IMR-90 (cell line): ENCODE measurements at regions not wholly inside any gene's neighbourhood (a gene's known extent, or its start where the extent isn't known, plus 50 kb on each side); places are given as distances from the start of the nearest gene placed in this dataset.

Source experiments
- ATAC-seq: fragments of 200-7000 bp; cut with Tn5 transposase; 2 replicates; pipeline ENCODE4 v1.9.1; 2020; ENCODE audit warnings: low read depth, mild to moderate bottlenecking, moderate library complexity
- BruUV-seq: library from RNA; stranded (reverse); fragments of 400-500 nt; replicated peaks from 2 replicates; lab custom pipeline; 2021; lab: Mats Ljungman, UMichigan
- CTCF ChIA-PET: fragments of 300-600 bp; formaldehyde crosslinking; extraction: SDS; loops from one replicate; lab custom pipeline; 2021; ENCODE audit warnings: antibody characterized with exemption; lab: Yijun Ruan, JAX
- POLR2A ChIA-PET: fragments of 300-600 bp; sonication (Branson Sonifier 250); formaldehyde crosslinking; loops from one replicate; lab custom pipeline; 2022; ENCODE audit warnings: antibody characterized with exemption; ENCODE audit not compliant: unreplicated experiment; lab: Charles Lee
- DNase-seq: peaks from one replicate; pipeline ENCODE4 v3.0.0; 2013
- H2AFZ ChIP-seq: replicated peaks from 2 replicates; pipeline ENCODE3; 2013; ENCODE audit warnings: low read length, mild to moderate bottlenecking; ENCODE audit not compliant: poor library complexity
- H2AK5ac ChIP-seq: 2 replicates; pipeline ENCODE4 v1.6.1; 2013; ENCODE audit warnings: low read depth, low read length, inconsistent platforms
- H2AK9ac ChIP-seq: replicated peaks from 2 replicates; pipeline ENCODE3; 2013; ENCODE audit warnings: mild to moderate bottlenecking, low read depth, low read length, moderate library complexity; ENCODE audit not compliant: poor library complexity
- H2BK120ac ChIP-seq: 2 replicates; pipeline ENCODE4 v1.6.1; 2013; ENCODE audit warnings: low read depth, low read length, inconsistent platforms
- H2BK15ac ChIP-seq: 3 replicates; pipeline ENCODE4 v1.6.1; 2013; ENCODE audit warnings: low read depth, low read length, inconsistent platforms
- H2BK20ac ChIP-seq: 2 replicates; pipeline ENCODE4 v1.6.1; 2013; ENCODE audit warnings: low read depth, mild to moderate bottlenecking, inconsistent platforms, low read length, moderate library complexity
- H2BK5ac ChIP-seq: 2 replicates; pipeline ENCODE4 v1.6.1; 2013; ENCODE audit warnings: mild to moderate bottlenecking, low read depth, low read length, inconsistent platforms; ENCODE audit not compliant: poor library complexity, severe bottlenecking
- H3K14ac ChIP-seq: replicated peaks from 2 replicates; pipeline ENCODE4 v1.6.1; 2013; ENCODE audit warnings: low read depth, low read length, inconsistent platforms
- H3K18ac ChIP-seq: 2 replicates; pipeline ENCODE4 v1.6.1; 2013; ENCODE audit warnings: low read depth, low read length, control low read depth
- H3K23ac ChIP-seq: 2 replicates; pipeline ENCODE4 v1.6.1; 2013; ENCODE audit warnings: low read depth, low read length, inconsistent platforms
- H3K27ac ChIP-seq: 2 replicates; pipeline ENCODE4 v1.5.1; 2013; ENCODE audit warnings: mild to moderate bottlenecking, control low read depth, low read length; ENCODE audit not compliant: insufficient read depth
- H3K27me3 ChIP-seq: 2 replicates; pipeline ENCODE4 v1.6.1; 2013; ENCODE audit warnings: low read length; ENCODE audit not compliant: control insufficient read depth, insufficient read depth
- H3K36me3 ChIP-seq: 2 replicates; pipeline ENCODE4 v1.6.1; 2013; ENCODE audit warnings: low read length, mixed read lengths; ENCODE audit not compliant: control insufficient read depth, insufficient read depth
- H3K4ac ChIP-seq: 2 replicates; pipeline ENCODE4 v1.6.1; 2013; ENCODE audit warnings: low read depth, low read length, inconsistent platforms
- H3K4me1 ChIP-seq: 2 replicates; pipeline ENCODE4 v1.6.1; 2013; ENCODE audit warnings: low read length, mixed read lengths; ENCODE audit not compliant: control insufficient read depth, insufficient read depth
- H3K4me2 ChIP-seq: 2 replicates; pipeline ENCODE4 v1.6.1; 2013; ENCODE audit warnings: low read depth, mild to moderate bottlenecking, control low read depth, low read length, moderate library complexity
- H3K4me3 ChIP-seq: 2 replicates; pipeline ENCODE4 v1.5.1; 2013; ENCODE audit warnings: low read depth, mild to moderate bottlenecking, control low read depth, low read length, moderate library complexity; ENCODE audit not compliant: insufficient read depth
- H3K56ac ChIP-seq: 2 replicates; pipeline ENCODE4 v1.6.1; 2013; ENCODE audit warnings: low read length, inconsistent platforms; ENCODE audit not compliant: insufficient read depth; ENCODE audit errors: extremely low read depth
- H3K79me1 ChIP-seq, 2 experiments: 2 replicates each; pipeline ENCODE4 v1.6.1; 2013; ENCODE audit warnings: low read length in 2 of 2, inconsistent platforms in 1 of 2, low read depth in 1 of 2
- H3K9ac ChIP-seq: 2 replicates; pipeline ENCODE4 v1.6.1; 2013; ENCODE audit warnings: low read depth, low read length, control low read depth
- H3K9me1 ChIP-seq: 2 replicates; pipeline ENCODE4 v1.6.1; 2013; ENCODE audit warnings: low read length, inconsistent platforms; ENCODE audit not compliant: insufficient read depth
- H3K9me3 ChIP-seq: 2 replicates; pipeline ENCODE4 v1.6.1; 2013; ENCODE audit warnings: low read length; ENCODE audit not compliant: control insufficient read depth, insufficient read depth
- H4K20me1 ChIP-seq: 2 replicates; pipeline ENCODE4 v1.6.1; 2013; ENCODE audit warnings: low read length, inconsistent platforms; ENCODE audit not compliant: insufficient read depth
- H4K5ac ChIP-seq: 2 replicates; pipeline ENCODE4 v1.6.1; 2013; ENCODE audit warnings: mild to moderate bottlenecking, low read depth, low read length, control low read depth
- H4K8ac ChIP-seq, 2 experiments: 2 replicates each; pipeline ENCODE4 v1.6.1; 2013; ENCODE audit warnings: low read depth in 2 of 2, low read length in 2 of 2, control low read depth in 1 of 2, inconsistent platforms in 1 of 2
- H4K91ac ChIP-seq: 2 replicates; pipeline ENCODE4 v1.6.1; 2013; ENCODE audit warnings: low read depth, low read length, inconsistent platforms; ENCODE audit not compliant: insufficient read depth
- BHLHE40 ChIP-seq: fragments of 150-350 bp; IDR thresholded peaks from 2 replicates; pipeline ENCODE4 v1.6.1; 2016; ENCODE audit warnings: mild to moderate bottlenecking, low read depth, low read length
- CEBPB ChIP-seq: IDR thresholded peaks from 2 replicates; pipeline ENCODE4 v1.6.1; 2012; ENCODE audit warnings: low read depth, low read length, improper control_type of control experiment
- CHD1 ChIP-seq: IDR thresholded peaks from 2 replicates; pipeline ENCODE4 v1.6.1; 2012; ENCODE audit warnings: low read depth, low read length, improper control_type of control experiment
- MAFK ChIP-seq: IDR thresholded peaks from 2 replicates; pipeline ENCODE4 v1.6.1; 2012; ENCODE audit warnings: low read depth, low read length, improper control_type of control experiment
- MAZ ChIP-seq: IDR thresholded peaks from 2 replicates; pipeline ENCODE4 v1.6.1; 2012; ENCODE audit warnings: low read depth, mild to moderate bottlenecking, low read length, improper control_type of control experiment, moderate library complexity, borderline replicate concordance
- POLR2A ChIP-seq: IDR thresholded peaks from 2 replicates; pipeline ENCODE4 v1.6.1; 2012; ENCODE audit warnings: mild to moderate bottlenecking, low read depth, low read length
- RAD21 ChIP-seq: IDR thresholded peaks from 2 replicates; pipeline ENCODE4 v1.6.1; 2012; ENCODE audit warnings: low read length, improper control_type of control experiment
- RCOR1 ChIP-seq: IDR thresholded peaks from 2 replicates; pipeline ENCODE4 v1.6.1; 2012; ENCODE audit warnings: mild to moderate bottlenecking, low read length, improper control_type of control experiment; ENCODE audit not compliant: insufficient replicate concordance
- RFX5 ChIP-seq: IDR thresholded peaks from 2 replicates; pipeline ENCODE4 v1.8.0; 2012; ENCODE audit warnings: low read depth, mild to moderate bottlenecking, low read length, moderate library complexity
- SMC3 ChIP-seq: fragments of 150-350 bp; IDR thresholded peaks from 2 replicates; pipeline ENCODE4 v1.6.1; 2016; ENCODE audit warnings: low read depth, mild to moderate bottlenecking, antibody characterized with exemption, low read length, moderate library complexity
- dilution Hi-C: fragments of 300-500 bp; cut with HindIII; formaldehyde crosslinking; loops from one replicate; pipeline ENCODE4 v1.14.3; 2018; ENCODE audit warnings: low sequenced_read_pairs; ENCODE audit not compliant: unreplicated experiment
- in situ Hi-C: fragments of 300-500 bp; cut with MboI; formaldehyde crosslinking; loops from 3 replicates; pipeline ENCODE4 v1.14.3; 2019; ENCODE audit warnings: low sequenced_read_pairs, inconsistent platforms, mixed read lengths
- intact Hi-C: fragments of 100-400 bp; cut with micrococcal nuclease; formaldehyde crosslinking; loops from 2 replicates; pipeline ENCODE4 v1.10.0; 2022
- TF ChIP-seq, protein P1 (sequence below): fragments of 150-350 bp; IDR thresholded peaks from 2 replicates; pipeline ENCODE4 v1.6.1; 2017; ENCODE audit warnings: mild to moderate bottlenecking, antibody characterized with exemption, low read length, low read depth
- TF ChIP-seq, protein P2 (sequence below): fragments of 150-350 bp; IDR thresholded peaks from 2 replicates; pipeline ENCODE4 v1.6.1; 2016; ENCODE audit warnings: low read depth, mild to moderate bottlenecking, low read length, moderate library complexity, borderline replicate concordance

- CTCF ChIA-PET, result no interaction called here
- Histone ChIP-seq H3K14ac (no peak overlapping the region), H3K4ac (no peak overlapping the region), H4K91ac (no peak overlapping the region), H3K36me3 (no peaks in the 10 kb centered on the region), H3K56ac (no peak overlapping the region), H2BK120ac (no peak overlapping the region), H3K4me2 (no peak overlapping the region), H3K27me3 (no peaks in the 10 kb centered on the region), H2AK5ac (no peak overlapping the region), H3K27ac (no peak overlapping the region), H3K79me1 (no peaks in the 10 kb centered on the region), H4K20me1 (no peaks in the 10 kb centered on the region), H3K18ac (no peak overlapping the region), H4K5ac (no peak overlapping the region), H2AFZ (no peak overlapping the region), H2BK15ac (no peak overlapping the region), H3K4me1 (no peaks in the 10 kb centered on the region), H2BK5ac (no peak overlapping the region), H3K9ac (no peak overlapping the region), H3K4me3 (no peak overlapping the region), H2BK20ac (no peak overlapping the region), H3K9me1 (no peaks in the 10 kb centered on the region), H4K8ac (no peak overlapping the region), H3K9me3 (no peaks in the 10 kb centered on the region; the same call in 1 of the 2 replicates), H2AK9ac (no peak overlapping the region), H3K23ac (no peak overlapping the region)
- ATAC-seq (no peak), DNase-seq (no peak)
- no TSS peak for BruUV-seq
- dilution Hi-C loops, result no loop called here
- in situ Hi-C loops, result no loop called here
- POLR2A ChIA-PET, result no interaction called here
- TF ChIP-seq, protein P1, sequence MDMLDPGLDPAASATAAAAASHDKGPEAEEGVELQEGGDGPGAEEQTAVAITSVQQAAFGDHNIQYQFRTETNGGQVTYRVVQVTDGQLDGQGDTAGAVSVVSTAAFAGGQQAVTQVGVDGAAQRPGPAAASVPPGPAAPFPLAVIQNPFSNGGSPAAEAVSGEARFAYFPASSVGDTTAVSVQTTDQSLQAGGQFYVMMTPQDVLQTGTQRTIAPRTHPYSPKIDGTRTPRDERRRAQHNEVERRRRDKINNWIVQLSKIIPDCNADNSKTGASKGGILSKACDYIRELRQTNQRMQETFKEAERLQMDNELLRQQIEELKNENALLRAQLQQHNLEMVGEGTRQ, result no peak
- TF ChIP-seq SMC3 (no peak), POLR2A (no peak), CHD1 (no peak), RAD21 (no peak), RCOR1 (no peak), MAZ (no peak), BHLHE40 (no peak), RFX5 (no peak), CEBPB (no peak), MAFK (no peak)
- TF ChIP-seq, protein P2, sequence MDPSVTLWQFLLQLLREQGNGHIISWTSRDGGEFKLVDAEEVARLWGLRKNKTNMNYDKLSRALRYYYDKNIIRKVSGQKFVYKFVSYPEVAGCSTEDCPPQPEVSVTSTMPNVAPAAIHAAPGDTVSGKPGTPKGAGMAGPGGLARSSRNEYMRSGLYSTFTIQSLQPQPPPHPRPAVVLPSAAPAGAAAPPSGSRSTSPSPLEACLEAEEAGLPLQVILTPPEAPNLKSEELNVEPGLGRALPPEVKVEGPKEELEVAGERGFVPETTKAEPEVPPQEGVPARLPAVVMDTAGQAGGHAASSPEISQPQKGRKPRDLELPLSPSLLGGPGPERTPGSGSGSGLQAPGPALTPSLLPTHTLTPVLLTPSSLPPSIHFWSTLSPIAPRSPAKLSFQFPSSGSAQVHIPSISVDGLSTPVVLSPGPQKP, result no peak
- intact Hi-C loops, result no loop called here
Observed at GRCh38 chr3:83302091-83302490, 1540.6 kb upstream of the GBE1 start.
